Liver (tissue), 7 donors: ENCODE measurements at regions not wholly inside any gene's neighbourhood (a gene's known extent, or its start where the extent isn't known, plus 50 kb on each side); places are given as distances from the start of the nearest gene placed in this dataset.

Source experiments
- DNase-seq: peaks from one replicate; pipeline ENCODE4 v3.0.0-alpha.2; 2017; ENCODE audit warnings: low spot score
- H3K27ac ChIP-seq, 2 donors: one replicate each; pipeline ENCODE4 v1.7.0; 2013; ENCODE audit warnings: inconsistent platforms in 2 of 2, low read length in 2 of 2, control low read depth in 1 of 2, low read depth in 1 of 2, mild to moderate bottlenecking in 1 of 2
- H3K27me3 ChIP-seq, 4 donors: one replicate each; pipeline versions ENCODE4 v1.6.1 to v1.7.0; 2013; ENCODE audit warnings: low read length in 3 of 4, inconsistent platforms in 1 of 4, mild to moderate bottlenecking in 1 of 4, moderate library complexity in 1 of 4; ENCODE audit not compliant: control insufficient read depth in 4 of 4, insufficient read depth in 4 of 4
- H3K36me3 ChIP-seq, 4 donors: one replicate each; pipeline versions ENCODE4 v1.6.1 to v1.7.0; 2013; ENCODE audit warnings: low read length in 3 of 4, mild to moderate bottlenecking in 3 of 4, low read depth in 1 of 4, moderate library complexity in 1 of 4; ENCODE audit not compliant: control insufficient read depth in 4 of 4, insufficient read depth in 3 of 4
- H3K4me1 ChIP-seq, 4 donors: one replicate each; pipeline versions ENCODE4 v1.6.1 to v1.7.0; 2013; ENCODE audit warnings: low read length in 3 of 4, mild to moderate bottlenecking in 3 of 4, moderate library complexity in 1 of 4; ENCODE audit not compliant: control insufficient read depth in 4 of 4, insufficient read depth in 4 of 4
- H3K4me3 ChIP-seq, 3 donors: one replicate each; pipeline versions ENCODE4 v1.6.1 to v1.7.0; 2013; ENCODE audit warnings: low read length in 3 of 3, control low read depth in 1 of 3, low read depth in 1 of 3, mild to moderate bottlenecking in 1 of 3
- H3K9ac ChIP-seq, 2 donors: one replicate each; pipeline ENCODE4 v1.7.0; 2013; ENCODE audit warnings: low read length in 2 of 2, mild to moderate bottlenecking in 2 of 2, moderate library complexity in 2 of 2, control low read depth in 1 of 2, low read depth in 1 of 2
- H3K9me3 ChIP-seq, 4 donors: one replicate each; pipeline versions ENCODE4 v1.6.1 to v1.7.0; 2013; ENCODE audit warnings: low read length in 3 of 4; ENCODE audit not compliant: control insufficient read depth in 4 of 4
- EGR1 ChIP-seq, 2 donors: IDR thresholded peaks; 2 replicates each; pipeline ENCODE4 v1.6.1; 2016 to 2018; ENCODE audit warnings: antibody characterized with exemption in 2 of 2, low read depth in 2 of 2
- FOXA1 ChIP-seq: IDR thresholded peaks from 2 replicates; pipeline ENCODE4 v1.6.1; 2016; ENCODE audit warnings: antibody characterized with exemption
- FOXA2 ChIP-seq: IDR thresholded peaks from 2 replicates; pipeline ENCODE4 v1.6.1; 2016; ENCODE audit warnings: antibody characterized with exemption
- GABPA ChIP-seq, 2 donors: IDR thresholded peaks in 1 of 2; conservative IDR thresholded peaks in 1 of 2; 2 replicates each; pipeline ENCODE4 v1.6.1; 2016; ENCODE audit warnings: antibody characterized with exemption in 2 of 2, mild to moderate bottlenecking in 1 of 2, moderate library complexity in 1 of 2
- HNF4A ChIP-seq, 2 donors: conservative IDR thresholded peaks; 2 replicates each; pipeline ENCODE4 v1.6.1; 2016; ENCODE audit warnings: antibody characterized with exemption in 2 of 2, mild to moderate bottlenecking in 2 of 2
- HNF4G ChIP-seq: IDR thresholded peaks from 2 replicates; pipeline ENCODE4 v1.6.1; 2016; ENCODE audit warnings: antibody characterized with exemption
- JUND ChIP-seq, 2 donors: IDR thresholded peaks; 2 replicates each; pipeline ENCODE4 v1.6.1; 2016; ENCODE audit warnings: antibody characterized with exemption in 2 of 2
- NR2F2 ChIP-seq: IDR thresholded peaks from 2 replicates; pipeline ENCODE4 v1.6.1; 2016; ENCODE audit warnings: antibody characterized with exemption
- RAD21 ChIP-seq, 2 donors: IDR thresholded peaks; 2 replicates each; pipeline ENCODE4 v1.6.1; 2016; ENCODE audit warnings: antibody characterized with exemption in 2 of 2, mild to moderate bottlenecking in 2 of 2
- REST ChIP-seq: IDR thresholded peaks from 2 replicates; pipeline ENCODE4 v1.6.1; 2016; ENCODE audit warnings: antibody characterized with exemption, mild to moderate bottlenecking
- RXRA ChIP-seq, 2 donors: IDR thresholded peaks; 2 replicates each; pipeline ENCODE4 v1.6.1; 2017 to 2018; ENCODE audit warnings: antibody characterized with exemption in 2 of 2, mild to moderate bottlenecking in 1 of 2
- TAF1 ChIP-seq: conservative IDR thresholded peaks from 2 replicates; pipeline ENCODE4 v1.6.1; 2016; ENCODE audit warnings: antibody characterized with exemption, mild to moderate bottlenecking
- YY1 ChIP-seq: IDR thresholded peaks from 2 replicates; pipeline ENCODE4 v1.6.1; 2016; ENCODE audit warnings: antibody characterized with exemption, mild to moderate bottlenecking
- WGBS: extraction: QIAGEN DNeasy Blood & Tissue Kit; methylation state at CpG from one replicate; pipeline ENCODE4 v1.1.7; 2013; 5-methylcytosine and 5-hydroxymethylcytosine counted together
- TF ChIP-seq, protein P1 (sequence below): IDR thresholded peaks from 2 replicates; pipeline ENCODE4 v1.6.1; 2016; ENCODE audit warnings: antibody characterized with exemption
- TF ChIP-seq, protein P2 (sequence below): IDR thresholded peaks from 2 replicates; pipeline ENCODE4 v1.6.1; 2016; ENCODE audit warnings: antibody characterized with exemption
- donor health status: healthy.
- donor health status: healthy.
- donor health status: healthy.
- donor health status: healthy.

GRCh38 chr5:93998951-93999455 lies 257.6 kb upstream of the POU5F2 start:
- WGBS, result 35% methylated on average over 1 of the region's 1 CpG
- H3K9me3 ChIP-seq, result peaks cover 0 to 4% (median 0%) of the 10 kb centered on the region in 4 donors
- H3K4me3 ChIP-seq, result no peak overlapping the region
- H3K27ac ChIP-seq, result no peak overlapping the region
- no peaks in the 10 kb centered on the region for H3K27me3 ChIP-seq
- TF ChIP-seq TAF1, result no peak
- TF ChIP-seq RXRA (IDR thresholded peaks at IDR 0.05), result no peak
- TF ChIP-seq EGR1 (IDR thresholded peaks at IDR 0.05; ENCODE audit: low read depth in 2 of 2), result no peak
- TF ChIP-seq HNF4G, result no peak
- TF ChIP-seq GABPA (IDR thresholded peaks at IDR 0.05 in 1 of 2, conservative IDR thresholded peaks at IDR 0.05 in 1 of 2), result no peak
- no peak for TF ChIP-seq RAD21 (IDR thresholded peaks at IDR 0.05)
- no peak for TF ChIP-seq NR2F2
- TF ChIP-seq REST, result no peak
- TF ChIP-seq YY1, result no peak
- no peak for TF ChIP-seq JUND (IDR thresholded peaks at IDR 0.05)
- no peak for DNase-seq
- no peak overlapping the region for H3K9ac ChIP-seq
- peaks cover 0 to 2% (median 0%) of the 10 kb centered on the region in 4 donors for H3K36me3 ChIP-seq
- no peaks in the 10 kb centered on the region for H3K4me1 ChIP-seq

DNA sequence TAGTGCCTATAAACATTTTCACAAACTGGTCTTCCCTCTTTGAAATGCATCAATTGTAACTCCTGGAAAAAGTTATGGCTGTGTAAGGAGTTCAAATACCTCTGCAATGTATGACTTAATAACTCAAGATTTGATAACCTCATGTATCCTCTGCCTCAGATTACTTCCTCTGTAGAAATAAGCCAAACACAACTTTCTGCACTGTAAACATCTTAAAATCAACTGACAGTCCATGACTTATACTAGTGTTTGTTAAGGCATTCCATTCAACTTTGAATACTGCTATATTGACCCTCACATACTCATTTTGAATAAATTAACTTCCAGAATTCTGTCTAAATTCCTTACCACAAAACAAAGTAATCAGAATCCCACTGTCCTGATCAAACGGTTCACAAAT lies 256.2 kb upstream of the POU5F2 start:
- Histone ChIP-seq H3K9ac (no peak overlapping the region), H3K9me3 (peaks cover 0 to 4% (median 0%) of the 10 kb centered on the region in 4 donors), H3K36me3 (peaks cover 0 to 2% (median 0%) of the 10 kb centered on the region in 4 donors), H3K4me3 (no peak overlapping the region), H3K27ac (no peak overlapping the region), H3K4me1 (no peaks in the 10 kb centered on the region), H3K27me3 (no peaks in the 10 kb centered on the region)
- WGBS, result 75% methylated on average over 1 of the region's 1 CpG
- TF ChIP-seq HNF4A (conservative IDR thresholded peaks at IDR 0.05) (no peak), NR2F2 (no peak), RXRA (IDR thresholded peaks at IDR 0.05) (no peak), EGR1 (IDR thresholded peaks at IDR 0.05; ENCODE audit: low read depth in 2 of 2) (no peak), YY1 (no peak), REST (no peak), JUND (IDR thresholded peaks at IDR 0.05) (no peak), FOXA1 (no peak), GABPA (IDR thresholded peaks at IDR 0.05 in 1 of 2, conservative IDR thresholded peaks at IDR 0.05 in 1 of 2) (no peak), FOXA2 (no peak)
- TF ChIP-seq, protein P1, sequence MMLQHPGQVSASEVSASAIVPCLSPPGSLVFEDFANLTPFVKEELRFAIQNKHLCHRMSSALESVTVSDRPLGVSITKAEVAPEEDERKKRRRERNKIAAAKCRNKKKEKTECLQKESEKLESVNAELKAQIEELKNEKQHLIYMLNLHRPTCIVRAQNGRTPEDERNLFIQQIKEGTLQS, result no peak
- TF ChIP-seq, protein P2, sequence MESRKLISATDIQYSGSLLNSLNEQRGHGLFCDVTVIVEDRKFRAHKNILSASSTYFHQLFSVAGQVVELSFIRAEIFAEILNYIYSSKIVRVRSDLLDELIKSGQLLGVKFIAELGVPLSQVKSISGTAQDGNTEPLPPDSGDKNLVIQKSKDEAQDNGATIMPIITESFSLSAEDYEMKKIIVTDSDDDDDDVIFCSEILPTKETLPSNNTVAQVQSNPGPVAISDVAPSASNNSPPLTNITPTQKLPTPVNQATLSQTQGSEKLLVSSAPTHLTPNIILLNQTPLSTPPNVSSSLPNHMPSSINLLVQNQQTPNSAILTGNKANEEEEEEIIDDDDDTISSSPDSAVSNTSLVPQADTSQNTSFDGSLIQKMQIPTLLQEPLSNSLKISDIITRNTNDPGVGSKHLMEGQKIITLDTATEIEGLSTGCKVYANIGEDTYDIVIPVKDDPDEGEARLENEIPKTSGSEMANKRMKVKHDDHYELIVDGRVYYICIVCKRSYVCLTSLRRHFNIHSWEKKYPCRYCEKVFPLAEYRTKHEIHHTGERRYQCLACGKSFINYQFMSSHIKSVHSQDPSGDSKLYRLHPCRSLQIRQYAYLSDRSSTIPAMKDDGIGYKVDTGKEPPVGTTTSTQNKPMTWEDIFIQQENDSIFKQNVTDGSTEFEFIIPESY, result no peak
- no peak for DNase-seq
